ENCODE measurements at regions not wholly inside any gene's neighbourhood (a gene's known extent, or its start where the extent isn't known, plus 50 kb on each side); places are given as distances from the start of the nearest gene placed in this dataset.

- Histone ChIP-seq H3K4me2 (replicated peaks; ENCODE audit: low read depth, low read length, poor library complexity, severe bottlenecking) (no peak overlapping the region), H3K27me3 (replicated peaks in 1 of 4; ENCODE audit: control extremely low read depth in 1 of 4, control insufficient read depth in 3 of 4, insufficient read depth in 4 of 4, low read length in 3 of 4) (no peaks in the 10 kb centered on the region), H3K79me2 (ENCODE audit: control insufficient read depth, insufficient read depth, low read length) (no peaks in the 10 kb centered on the region), H3K4me1 (ENCODE audit: control insufficient read depth in 2 of 2, insufficient read depth in 2 of 2, low read length in 2 of 2) (no peaks in the 10 kb centered on the region), H2AFZ (ENCODE audit: insufficient read depth, low read depth, low read length, poor library complexity, severe bottlenecking) (no peak overlapping the region), H3K4me3 (ENCODE audit: control extremely low read depth in 1 of 5, extremely low read depth in 1 of 5, insufficient read depth in 1 of 5, low read depth in 2 of 5, low read length in 4 of 5) (no peak overlapping the region), H3K9ac (ENCODE audit: low read length) (no peak overlapping the region), H4K20me1 (ENCODE audit: control insufficient read depth, insufficient read depth, low read length, poor library complexity, severe bottlenecking) (no peaks in the 10 kb centered on the region), H3K27ac (ENCODE audit: low read length in 2 of 2) (no peak overlapping the region), H3K9me3 (ENCODE audit: control extremely low read depth in 1 of 3, control insufficient read depth in 2 of 3, insufficient read depth in 1 of 3, low read length in 2 of 3) (peaks cover 0 to 7% (median 0%) of the 10 kb centered on the region in 3 donors), H3K36me3 (replicated peaks in 1 of 2; ENCODE audit: control extremely low read depth in 1 of 2, control insufficient read depth in 1 of 2, extremely low read depth in 1 of 2, insufficient read depth in 2 of 2, low read length in 1 of 2) (no peaks in the 10 kb centered on the region)
- Mint-ChIP-seq H3K4me1 (no peaks in the 10 kb centered on the region), H3K9me3 (ENCODE audit: insufficient read depth) (no peaks in the 10 kb centered on the region), H3K4me3 (no peak overlapping the region), H3K27me3 (no peaks in the 10 kb centered on the region), H3K27ac (no peak overlapping the region)
- no peak for DNase-seq
- ChIA-PET POLR2A (no interaction called here), CTCF (no interaction called here)
- ATAC-seq (ENCODE audit: low read depth) = no peak
- TF ChIP-seq CTCF (IDR thresholded peaks at IDR 0.05) (no peak), EZH2 (IDR thresholded peaks at IDR 0.05; ENCODE audit: borderline replicate concordance, insufficient read depth, low read depth, low read length, poor library complexity, severe bottlenecking) (no peak)
- intact Hi-C loops (cut with micrococcal nuclease) = no loop called here
These were observed 621.4 kb downstream of the DIAPH3 start for GRCh38 chr13:59542303-59542702.

GRCh38 chr13:59543418-59543817 lies 620.3 kb downstream of the DIAPH3 start:
- ChIA-PET CTCF (no interaction called here), POLR2A (no interaction called here)
- Histone ChIP-seq H3K9me3 (ENCODE audit: control extremely low read depth in 1 of 3, control insufficient read depth in 2 of 3, insufficient read depth in 1 of 3, low read length in 2 of 3) (peaks cover 0 to 6% (median 0%) of the 10 kb centered on the region in 3 donors), H3K79me2 (ENCODE audit: control insufficient read depth, insufficient read depth, low read length) (no peaks in the 10 kb centered on the region), H3K4me3 (ENCODE audit: control extremely low read depth in 1 of 5, extremely low read depth in 1 of 5, insufficient read depth in 1 of 5, low read depth in 2 of 5, low read length in 4 of 5) (no peak overlapping the region), H3K27me3 (replicated peaks in 1 of 4; ENCODE audit: control extremely low read depth in 1 of 4, control insufficient read depth in 3 of 4, insufficient read depth in 4 of 4, low read length in 3 of 4) (no peaks in the 10 kb centered on the region), H3K4me1 (ENCODE audit: control insufficient read depth in 2 of 2, insufficient read depth in 2 of 2, low read length in 2 of 2) (no peaks in the 10 kb centered on the region), H3K4me2 (replicated peaks; ENCODE audit: low read depth, low read length, poor library complexity, severe bottlenecking) (no peak overlapping the region), H3K9ac (ENCODE audit: low read length) (no peak overlapping the region), H4K20me1 (ENCODE audit: control insufficient read depth, insufficient read depth, low read length, poor library complexity, severe bottlenecking) (no peaks in the 10 kb centered on the region), H3K27ac (ENCODE audit: low read length in 2 of 2) (no peak overlapping the region), H2AFZ (ENCODE audit: insufficient read depth, low read depth, low read length, poor library complexity, severe bottlenecking) (no peak overlapping the region), H3K36me3 (replicated peaks in 1 of 2; ENCODE audit: control extremely low read depth in 1 of 2, control insufficient read depth in 1 of 2, extremely low read depth in 1 of 2, insufficient read depth in 2 of 2, low read length in 1 of 2) (no peaks in the 10 kb centered on the region)
- Mint-ChIP-seq H3K27me3 (no peaks in the 10 kb centered on the region), H3K9me3 (ENCODE audit: insufficient read depth) (no peaks in the 10 kb centered on the region), H3K4me1 (no peaks in the 10 kb centered on the region), H3K4me3 (no peak overlapping the region), H3K27ac (no peak overlapping the region)
- DNase-seq (no peak), ATAC-seq (ENCODE audit: low read depth) (no peak)
- no peak for TF ChIP-seq EZH2 (IDR thresholded peaks at IDR 0.05; ENCODE audit: borderline replicate concordance, insufficient read depth, low read depth, low read length, poor library complexity, severe bottlenecking)
- TF ChIP-seq CTCF (IDR thresholded peaks at IDR 0.05) = no peak
- WGBS (ENCODE audit: insufficient coverage) = no CpG with 5 or more reads among the region's 1 CpG
- intact Hi-C loops (cut with micrococcal nuclease) = no loop called here
